Effector CD4-positive, alpha-beta T cell (primary cell): ENCODE measurements at regions not wholly inside any gene's neighbourhood (a gene's known extent, or its start where the extent isn't known, plus 50 kb on each side); places are given as distances from the start of the nearest gene placed in this dataset.
"Not testable (repeated sequence)": the region's sequence is repeated elsewhere in the genome, so short reads cannot be mapped to it uniquely, and the experiment has no call there.

Source experiments
- DNase-seq: peaks from one replicate; pipeline ENCODE4 v3.0.0-alpha.2; 2020

DNA sequence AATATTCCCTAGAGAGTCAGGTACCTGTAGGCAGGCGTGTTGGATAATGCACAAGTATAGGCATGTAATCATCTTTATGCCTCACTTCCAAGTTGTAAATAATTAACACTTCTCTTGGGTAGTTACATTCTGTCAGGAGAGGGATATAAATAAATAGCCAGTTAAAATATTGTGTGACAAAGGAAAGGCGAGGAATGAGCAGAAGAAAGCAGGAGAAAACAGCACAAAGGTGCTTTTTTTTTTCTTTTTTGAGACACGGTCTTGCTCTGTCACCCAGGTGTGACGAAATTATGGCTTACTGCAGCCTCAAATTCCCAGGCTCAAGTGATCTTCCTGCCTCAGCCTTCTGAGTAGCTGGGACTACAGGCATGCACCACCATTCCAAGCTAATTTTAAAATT, 99.2 kb upstream of the LYZL2 start:
- DNase-seq = no peak

DNA sequence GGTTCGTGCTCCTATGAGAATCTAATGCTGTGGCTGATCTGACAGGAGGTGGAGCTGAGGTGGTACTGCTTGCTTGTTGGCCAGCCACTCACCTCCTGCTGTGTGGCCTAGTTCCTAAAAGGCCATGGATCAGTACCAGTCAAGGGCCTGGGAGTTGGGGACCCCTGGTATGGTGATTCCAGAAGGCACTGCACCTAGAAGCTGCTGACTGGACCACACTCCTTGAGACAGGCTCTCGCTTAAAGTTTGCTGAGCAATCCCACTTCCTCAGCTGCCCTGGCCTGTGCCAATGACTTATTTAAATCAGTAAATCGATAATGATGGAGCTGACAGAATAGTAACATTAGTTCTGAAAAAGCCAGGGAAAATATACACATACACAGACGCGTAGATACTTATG, 98.6 kb upstream of the LYZL2 start:
- DNase-seq = no peak

DNA sequence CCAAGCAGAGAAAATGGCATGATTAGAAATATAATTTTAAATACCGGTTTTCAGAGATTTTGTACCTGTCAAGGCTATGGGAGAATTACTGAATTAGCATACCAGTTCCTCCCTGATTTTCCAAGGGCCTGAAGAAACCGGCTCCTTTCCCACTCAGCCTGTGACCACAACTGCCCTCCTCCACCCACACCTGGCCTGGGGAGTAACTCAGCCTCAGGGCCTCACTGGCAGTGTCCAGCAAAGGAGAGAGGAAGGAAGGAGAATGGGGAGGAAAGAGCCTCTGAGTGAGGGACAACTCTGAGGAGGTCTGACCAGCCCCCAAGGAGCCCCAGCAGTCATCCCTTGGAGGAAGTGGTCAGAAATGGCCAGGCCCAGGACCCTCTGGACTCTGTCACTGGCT, 98.0 kb upstream of the LYZL2 start:
- no peak for DNase-seq

DNA sequence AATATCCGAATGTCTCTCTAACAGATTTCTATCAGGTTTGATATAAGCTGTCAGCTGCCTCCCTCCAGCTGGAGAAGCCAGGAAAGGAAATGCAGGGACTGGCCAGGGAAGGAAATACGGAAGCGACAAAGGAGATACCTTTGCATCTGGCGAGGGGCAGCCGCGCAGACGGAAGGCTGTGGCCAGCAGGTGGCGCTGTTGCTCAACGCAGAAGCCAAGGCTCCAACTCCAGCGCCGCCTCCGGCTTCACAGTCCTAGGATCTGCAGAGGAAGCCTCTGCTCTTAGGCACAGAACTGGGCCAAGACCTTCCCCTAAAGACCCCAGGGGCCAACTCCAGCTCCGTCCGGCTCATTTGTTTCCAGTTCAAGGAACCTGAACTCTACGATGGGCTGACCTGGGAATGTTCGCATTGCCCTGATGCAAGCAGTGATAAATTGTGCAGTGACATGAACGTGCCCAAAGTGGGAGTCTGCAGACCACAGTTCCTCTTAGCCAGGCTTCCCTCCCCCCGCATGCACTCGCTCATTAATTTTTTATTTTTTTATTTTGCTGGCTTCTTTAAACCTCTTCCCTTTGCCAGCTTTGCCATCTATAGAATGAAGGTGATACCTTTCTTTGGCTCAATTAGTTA, 97.3 kb upstream of the LYZL2 start:
- peak; percentile 79 for DNase-seq

DNA sequence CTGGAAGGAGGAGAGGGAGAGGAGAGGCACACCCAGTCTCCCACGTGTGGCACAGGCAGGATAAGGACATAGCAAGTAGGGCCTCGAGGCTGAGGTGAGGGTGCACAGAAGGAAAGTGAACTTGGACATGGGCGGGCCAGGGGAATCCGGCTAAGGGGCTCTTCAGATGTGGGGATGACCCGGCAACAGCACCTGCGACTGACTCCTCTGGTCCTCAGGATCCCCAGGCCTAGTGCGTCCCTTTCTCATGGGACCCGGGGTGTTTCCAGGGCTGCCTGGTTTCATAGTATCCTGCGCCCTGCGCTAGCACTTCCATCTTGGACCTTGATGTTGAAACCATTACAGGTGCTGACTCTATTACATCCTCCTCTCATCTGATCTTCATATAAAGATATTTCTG, 96.1 kb upstream of the LYZL2 start:
- no peak for DNase-seq

DNA sequence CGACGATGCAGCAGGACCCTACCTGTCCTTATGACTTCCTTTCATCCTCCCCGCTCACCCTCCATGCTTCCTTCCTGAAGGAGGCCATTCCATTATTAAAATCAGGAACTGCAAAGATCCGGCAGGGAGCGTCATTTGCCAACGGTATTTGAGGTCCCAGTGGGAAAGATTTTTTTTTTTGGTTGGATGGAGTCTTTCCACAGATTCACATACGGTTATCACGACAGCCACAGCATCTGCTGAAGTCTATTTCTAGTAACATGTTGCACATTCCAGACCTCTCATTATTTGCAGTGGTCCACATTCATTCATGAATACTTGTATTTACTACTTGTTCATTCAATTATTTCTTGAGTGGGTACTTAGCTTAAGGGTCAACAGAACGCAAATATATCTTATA, 94.7 kb upstream of the LYZL2 start:
- DNase-seq = no peak

DNA sequence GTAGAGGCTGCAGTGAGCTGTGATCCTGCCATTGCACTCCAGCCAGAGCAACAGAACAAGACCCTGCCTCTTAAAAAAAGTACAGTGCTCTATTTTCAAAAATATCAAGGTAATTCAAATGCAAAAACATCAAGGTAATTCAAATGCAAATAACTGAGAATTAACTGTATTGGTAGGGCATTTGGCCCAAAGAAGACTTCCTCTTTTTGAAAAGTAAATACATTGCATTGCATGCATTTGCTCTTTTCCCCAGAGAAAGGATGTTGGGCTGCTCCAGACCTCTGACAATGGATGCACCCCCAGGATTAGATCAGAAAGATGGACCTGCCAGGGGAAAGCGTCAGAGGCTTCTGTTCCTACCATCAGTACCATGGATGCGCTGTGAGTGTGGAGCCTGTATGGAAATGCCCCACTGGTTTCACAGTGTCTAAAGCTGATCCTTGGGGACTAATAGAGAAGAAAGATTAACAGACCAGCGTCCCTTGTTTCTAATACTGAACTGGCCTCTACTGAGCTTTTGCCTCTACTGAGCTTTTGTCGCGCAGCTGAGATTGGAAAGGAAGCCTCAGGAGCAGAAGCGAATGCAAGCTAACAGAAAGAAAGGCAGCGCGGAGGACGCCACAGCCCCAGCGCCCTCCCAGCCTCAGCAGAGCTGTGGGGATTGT, 93.5 kb upstream of the LYZL2 start:
- DNase-seq = no peak

DNA sequence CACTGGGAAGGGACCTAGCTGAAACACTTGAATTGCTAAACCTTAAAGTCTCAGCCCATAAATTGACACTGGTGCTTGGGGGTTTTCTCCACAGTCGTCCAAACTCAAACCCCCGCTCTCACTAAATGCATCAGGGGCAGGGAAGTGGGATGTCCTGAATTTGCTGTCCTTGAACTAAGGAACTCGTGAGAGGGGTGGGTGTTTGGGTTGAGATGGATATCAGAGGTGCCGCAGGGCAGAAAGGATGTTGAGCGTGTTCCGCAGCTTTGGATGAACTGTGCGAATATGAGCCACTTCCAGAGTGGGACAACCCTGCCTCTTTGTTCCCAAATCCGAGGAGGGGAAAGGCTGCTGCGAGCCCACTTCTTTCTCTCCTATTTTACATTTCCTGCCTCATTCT, 90.3 kb upstream of the LYZL2 start:
- DNase-seq = no peak

DNA sequence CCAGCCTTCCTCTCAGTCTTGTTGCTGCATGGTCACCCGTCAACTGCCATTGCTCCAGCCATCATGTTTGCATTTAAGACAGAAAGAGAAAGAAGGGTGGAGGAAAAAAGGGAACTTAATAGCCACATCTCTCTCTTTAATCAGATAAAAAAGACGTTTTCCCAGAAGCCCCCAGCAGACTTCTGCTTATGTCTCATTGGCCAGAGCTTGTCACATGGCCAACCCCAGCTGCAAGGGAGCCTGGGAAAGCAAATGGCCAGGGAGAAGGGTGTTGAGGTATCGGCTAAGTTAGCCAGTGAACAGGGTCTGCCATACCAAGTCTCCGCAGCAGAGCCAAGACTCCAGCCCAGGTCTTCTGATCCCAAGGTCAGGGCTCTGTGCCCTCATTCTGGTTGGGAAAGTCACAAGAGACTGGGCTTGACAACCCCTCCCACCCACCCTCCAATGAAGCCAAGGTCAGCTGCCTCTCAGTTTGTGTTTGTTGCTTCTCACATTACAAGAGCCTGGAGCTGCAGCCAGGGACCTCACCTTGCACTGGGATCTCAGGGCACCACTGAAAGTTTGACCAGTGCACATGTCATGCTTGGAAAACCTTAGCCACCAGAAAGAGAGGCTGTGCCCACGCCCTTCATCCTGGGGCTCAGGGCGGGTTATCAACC, 80.3 kb upstream of the LYZL2 start:
- DNase-seq = no peak

DNA sequence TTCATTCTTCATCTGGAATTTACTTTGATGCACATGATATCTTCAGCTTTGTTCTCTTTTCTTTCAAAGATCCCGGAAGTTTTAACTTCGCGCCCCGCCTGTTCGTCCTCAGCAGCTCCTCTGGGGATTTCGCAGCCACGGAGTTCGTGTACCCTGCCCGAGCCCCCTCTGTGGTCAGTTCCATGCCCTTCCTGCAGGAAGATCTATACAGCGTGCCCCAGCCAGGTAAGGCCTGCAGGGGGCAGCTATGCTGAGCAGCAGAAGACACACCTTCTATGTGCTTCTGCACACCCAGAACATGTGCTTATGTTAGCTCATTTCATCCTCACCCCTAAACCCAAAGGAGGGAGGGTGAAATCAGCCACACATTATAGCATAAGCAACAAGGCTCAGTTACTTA, 79.7 kb upstream of the LYZL2 start:
- no peak for DNase-seq

DNA sequence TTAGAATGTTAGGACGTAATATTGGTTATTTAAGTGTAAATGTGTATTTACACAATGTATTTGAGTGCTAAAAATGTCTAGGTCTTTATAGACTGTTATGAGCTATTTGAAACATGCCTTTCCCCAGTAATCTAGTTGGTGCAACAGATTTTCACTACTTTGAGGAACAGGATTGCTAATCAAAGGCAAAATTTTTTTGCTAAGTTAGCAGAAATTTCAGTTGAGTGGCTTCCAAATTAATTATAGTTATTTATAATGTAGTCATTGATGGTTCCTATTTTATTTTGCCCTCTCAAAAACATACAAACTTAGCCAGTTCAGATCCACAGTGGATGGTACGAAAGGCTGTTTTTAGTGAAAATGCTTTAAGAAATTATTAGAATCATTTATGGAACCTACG, 78.7 kb upstream of the LYZL2 start:
- no peak for DNase-seq

DNA sequence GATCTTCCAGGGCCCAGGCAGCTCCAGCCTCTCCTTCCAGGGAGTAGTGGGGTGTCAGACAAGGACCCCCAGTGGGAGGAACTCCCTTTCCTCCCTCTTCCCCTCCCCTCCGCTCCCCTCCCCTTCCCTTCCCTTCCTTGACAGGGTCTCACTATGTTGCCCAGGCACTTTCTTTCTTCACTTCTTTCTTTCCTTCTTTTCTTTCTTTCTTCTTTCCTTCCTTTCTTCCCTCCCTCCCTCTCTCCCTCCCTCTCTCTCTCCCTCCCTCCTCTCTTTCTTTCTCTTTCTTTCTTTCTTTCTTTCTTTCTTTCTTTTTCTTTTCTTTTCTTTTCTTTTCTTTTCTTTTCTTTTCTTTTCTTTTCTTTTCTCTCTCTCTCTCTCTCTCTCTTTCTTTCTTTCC, 76.6 kb upstream of the LYZL2 start:
- DNase-seq = not testable (repeated sequence)

DNA sequence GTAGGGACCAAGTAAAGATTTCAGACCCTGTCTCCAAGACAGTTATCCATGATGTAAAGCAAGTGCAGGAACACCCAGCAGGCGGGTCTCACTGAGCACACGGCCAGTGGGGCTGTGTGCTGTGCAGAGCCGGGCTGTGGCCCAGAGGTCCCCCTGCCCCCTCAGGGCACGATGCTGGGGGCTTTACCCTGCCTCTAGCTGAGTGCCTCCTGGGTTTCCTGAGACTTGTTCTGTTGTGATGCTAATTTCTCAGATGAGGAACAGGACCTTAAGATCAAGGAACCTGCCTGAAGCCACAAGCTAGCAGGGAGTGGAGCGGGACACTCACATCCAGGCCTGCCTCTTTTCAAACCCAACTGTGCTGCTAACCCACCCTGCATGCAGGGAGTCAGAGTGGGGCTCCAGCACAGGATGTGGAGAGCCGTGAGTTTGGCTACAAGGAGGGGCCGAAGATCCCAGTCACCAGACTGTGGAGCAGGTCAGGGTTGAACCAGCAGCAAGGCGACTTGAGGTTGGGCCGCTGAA, 76.1 kb upstream of the LYZL2 start:
- DNase-seq = no peak

DNA sequence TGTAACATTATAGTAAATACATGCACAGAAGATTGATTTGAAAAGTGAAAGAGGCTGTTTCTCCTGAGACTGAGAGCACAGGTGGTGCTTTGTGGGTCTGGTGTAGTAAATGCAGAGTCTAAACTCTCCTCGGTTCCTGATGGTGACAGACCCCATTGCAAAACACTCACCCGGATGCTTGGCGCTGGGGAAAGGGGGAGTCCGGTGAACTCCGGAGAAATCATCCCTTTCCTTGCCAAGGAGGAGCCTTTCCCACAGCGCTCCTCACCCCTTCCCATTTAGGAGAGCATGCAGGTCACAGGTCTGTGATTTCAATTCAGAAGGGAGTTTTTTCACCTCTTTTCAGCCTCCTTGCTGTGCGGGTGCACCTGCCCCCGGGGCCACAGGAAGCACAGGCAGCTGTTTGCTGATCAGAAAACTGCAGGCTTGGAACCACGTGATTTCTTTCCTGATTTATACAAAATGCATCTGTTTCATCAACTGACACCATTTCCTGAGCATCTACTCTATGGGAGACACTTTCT, 75.6 kb upstream of the LYZL2 start:
- no peak for DNase-seq

DNA sequence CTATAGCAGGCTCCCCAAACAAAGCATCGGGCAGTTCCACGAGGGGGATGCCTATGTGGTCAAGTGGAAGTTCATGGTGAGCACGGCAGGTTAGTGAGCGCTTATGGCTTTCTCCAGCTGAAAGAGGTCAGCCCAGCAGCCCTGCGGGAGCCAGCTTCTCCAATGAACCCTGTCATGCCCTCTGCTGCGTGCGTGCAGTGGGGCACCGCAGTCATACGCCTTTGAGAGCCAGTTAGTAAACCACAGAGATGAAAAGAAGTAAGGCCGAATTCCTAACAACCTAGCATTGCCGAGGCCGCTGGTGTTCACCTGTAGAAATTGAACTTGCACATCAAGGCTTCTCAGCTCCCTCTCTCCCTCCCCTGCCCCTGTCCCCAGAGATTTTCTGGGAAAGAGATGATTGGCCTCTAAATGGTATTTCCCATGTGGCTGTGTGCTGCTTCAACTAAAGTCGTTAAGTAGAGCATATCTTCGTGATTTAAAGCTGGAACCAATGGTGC, 75.1 kb upstream of the LYZL2 start:
- DNase-seq = peak; percentile 21

DNA sequence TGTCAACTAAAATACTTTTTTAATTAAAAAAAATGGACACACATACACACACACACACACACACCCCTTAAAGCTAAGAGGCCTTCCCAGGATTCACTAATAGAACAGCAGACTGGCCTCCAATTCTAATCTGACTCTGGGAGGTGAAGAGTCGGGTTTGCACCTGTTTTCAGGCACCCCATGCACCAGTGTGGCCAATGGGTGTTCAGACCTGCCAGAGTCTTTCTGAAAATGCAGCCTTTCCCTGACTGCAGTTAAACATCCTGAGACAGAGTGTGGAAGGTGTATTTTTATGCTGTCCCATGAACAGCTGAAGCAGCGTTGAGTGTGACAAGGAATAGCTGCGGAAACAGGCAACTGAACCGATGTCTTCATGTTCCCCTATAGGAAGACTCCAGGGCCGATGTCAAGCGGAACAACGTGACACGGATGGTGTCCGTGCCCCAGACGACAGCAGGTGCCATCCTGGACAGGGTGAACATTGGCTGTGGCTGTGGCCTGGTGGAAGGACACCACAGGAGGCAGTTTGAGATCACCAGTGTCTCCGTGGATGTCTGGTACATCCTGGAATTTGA, 74.6 kb upstream of the LYZL2 start:
- DNase-seq = no peak

DNA sequence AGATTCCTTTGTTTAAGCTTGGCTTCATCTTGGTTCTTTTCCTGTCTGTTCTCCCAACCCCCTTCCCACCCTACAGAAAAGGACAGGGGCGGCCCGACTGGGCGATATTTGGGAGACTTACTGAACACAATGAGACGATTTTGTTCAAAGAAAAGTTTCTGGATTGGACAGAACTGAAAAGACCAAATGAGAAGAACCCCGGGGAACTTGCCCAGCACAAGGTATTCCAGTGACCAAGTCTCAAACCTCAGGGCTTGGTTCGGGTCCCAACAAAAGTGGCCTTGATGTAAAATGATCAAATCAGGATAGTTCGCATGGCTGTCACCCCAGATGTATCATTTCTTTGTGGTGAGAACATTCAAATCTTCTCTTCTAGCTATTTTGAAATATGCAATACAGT, 73.9 kb upstream of the LYZL2 start:
- not testable (repeated sequence) for DNase-seq

DNA sequence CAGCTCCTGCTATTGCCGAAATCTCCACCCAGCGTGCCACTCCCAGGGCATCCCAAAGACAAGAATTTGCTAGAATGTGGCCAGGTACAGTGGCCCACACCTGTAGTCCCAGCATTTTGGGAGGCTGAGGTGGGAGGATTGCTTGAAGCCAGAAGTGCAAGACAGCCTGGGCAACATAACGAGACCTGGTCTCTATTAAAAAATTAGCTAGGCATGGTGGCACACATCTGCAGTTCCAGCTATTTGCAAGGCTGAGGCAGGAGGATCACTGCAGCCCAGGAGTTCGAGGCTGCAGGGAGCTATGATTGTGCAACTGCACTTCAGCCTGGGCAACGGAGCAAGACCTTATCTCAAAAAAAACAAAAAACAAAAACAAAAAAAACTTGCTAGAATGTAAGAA, 73.3 kb upstream of the LYZL2 start:
- DNase-seq = no peak

DNA sequence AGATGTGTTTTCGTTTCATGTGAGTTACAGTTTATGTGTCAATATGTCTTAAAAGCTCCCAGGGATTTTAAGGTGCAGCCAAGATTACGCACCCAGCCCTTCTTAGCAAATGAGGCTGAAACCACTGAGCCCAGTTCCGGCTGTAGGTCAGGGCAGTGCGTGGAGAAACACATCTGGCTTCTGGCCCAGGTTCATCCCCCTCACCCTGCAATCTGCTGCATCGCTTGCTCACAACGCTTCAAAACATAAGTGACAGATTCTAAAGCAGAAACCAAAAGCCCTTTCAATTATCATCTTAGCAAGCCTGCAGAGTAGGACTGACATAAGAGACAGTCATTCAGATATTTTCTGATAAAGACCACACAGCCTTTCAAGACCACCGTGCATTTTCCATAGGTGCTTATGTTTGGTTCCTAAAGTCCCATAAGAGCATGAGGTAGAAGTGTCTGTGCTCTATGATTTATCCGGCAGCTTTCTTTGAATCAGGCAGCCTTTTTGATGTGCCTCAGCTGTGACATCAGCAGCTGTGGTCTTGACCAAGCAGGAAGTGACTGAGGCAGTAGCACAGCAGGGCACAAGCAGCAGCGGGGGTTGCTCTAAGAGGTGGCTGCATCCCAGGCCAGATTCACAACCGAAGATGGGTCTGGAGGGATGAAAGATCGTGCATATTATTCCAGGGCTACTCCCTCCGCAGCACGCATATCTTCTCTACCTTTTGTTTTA, 72.1 kb upstream of the LYZL2 start:
- DNase-seq = peak; percentile 51

DNA sequence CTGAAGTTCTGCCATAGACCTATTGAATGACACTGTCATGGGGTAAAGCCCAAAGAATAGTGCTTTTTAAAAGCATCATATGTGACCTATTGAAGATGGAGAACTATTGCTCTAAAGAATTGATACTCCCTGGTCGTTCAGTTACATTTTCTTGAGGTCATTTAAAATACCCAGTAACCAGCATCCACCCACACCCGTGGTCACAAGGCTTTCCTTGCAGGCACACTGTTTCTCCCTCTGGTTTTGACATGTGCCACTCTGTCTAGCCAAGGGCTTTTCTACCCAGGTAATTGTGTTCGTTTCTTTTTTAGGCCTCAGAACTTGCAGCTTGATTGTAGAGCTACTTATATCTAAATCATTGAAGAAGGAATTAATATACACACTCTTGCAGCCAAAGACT, 68.3 kb upstream of the LYZL2 start:
- DNase-seq = no peak

DNA sequence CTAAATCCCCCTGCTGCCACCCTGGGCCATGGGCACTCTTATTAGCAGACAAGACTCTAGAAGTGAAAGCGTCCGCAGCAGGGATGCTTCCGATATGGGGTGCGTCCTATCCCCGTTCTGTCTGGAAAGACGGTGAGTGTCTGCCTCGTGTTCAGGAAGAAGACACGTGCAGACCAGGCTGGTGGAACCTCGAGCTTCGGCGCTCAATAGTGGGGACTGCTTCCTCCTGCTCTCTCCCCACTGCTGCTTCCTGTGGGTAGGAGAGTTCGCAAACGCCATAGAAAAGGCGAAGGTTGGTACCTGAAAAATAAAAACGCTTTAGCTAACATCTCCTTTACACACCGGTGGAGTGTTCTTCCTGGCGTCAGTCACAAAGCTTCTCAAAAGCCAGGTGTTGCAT, 67.7 kb upstream of the LYZL2 start:
- not testable (repeated sequence) for DNase-seq

DNA sequence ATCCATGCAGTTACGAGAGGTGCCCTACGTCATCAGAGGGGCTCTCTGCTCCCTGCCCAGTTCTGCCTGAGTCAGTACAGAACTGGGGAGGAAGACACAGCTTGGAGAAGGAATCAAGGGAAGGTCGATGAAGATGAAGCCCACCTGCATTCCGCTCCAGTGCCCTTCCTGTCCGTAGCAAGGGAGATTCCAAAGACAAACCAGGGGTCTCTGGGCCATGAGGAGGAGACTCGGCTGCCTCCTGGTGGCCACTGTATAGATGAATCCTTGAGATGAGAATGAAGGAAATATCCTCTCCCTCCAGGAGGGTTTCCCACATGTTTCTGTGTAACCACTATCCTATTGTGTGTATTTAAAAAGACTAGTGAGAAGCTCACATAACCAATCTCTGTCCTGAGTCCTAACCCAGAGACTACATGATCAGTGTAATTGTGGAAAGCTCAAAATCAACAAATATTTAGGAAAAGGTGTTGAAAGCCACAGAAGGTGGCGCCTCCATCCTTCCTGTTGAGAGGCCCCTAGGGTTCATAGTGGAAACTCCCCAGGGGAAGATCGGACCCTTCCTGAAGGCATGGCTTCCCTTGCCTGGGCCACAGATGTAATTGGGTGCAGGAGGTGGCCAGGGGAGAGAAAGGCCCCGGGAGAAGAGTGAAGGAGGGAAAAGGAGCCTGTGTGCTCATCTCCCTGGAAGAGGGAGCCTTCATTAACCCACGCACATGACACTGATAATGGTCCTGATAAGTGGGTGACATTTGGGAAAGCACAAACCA, 67.0 kb upstream of the LYZL2 start:
- not testable (repeated sequence) for DNase-seq
